ENCODE measurements at regions not wholly inside any gene's neighbourhood (a gene's known extent, or its start where the extent isn't known, plus 50 kb on each side); places are given as distances from the start of the nearest gene placed in this dataset.

GRCh38 chr3:66592927-66593625, 92.3 kb upstream of the LRIG1 start:
- DNase-seq (ENCODE audit: low spot score) = no peak

GRCh38 chr3:66593978-66594377, 93.2 kb upstream of the LRIG1 start:
- no peak for DNase-seq (ENCODE audit: low spot score)

GRCh38 chr3:66597308-66597863, 96.6 kb upstream of the LRIG1 start:
- no peak for DNase-seq (ENCODE audit: low spot score)

- no peak for DNase-seq (ENCODE audit: low spot score)
Observed at GRCh38 chr3:66598168-66598567, 97.3 kb upstream of the LRIG1 start.

GRCh38 chr3:66602237-66602636, 101.4 kb upstream of the LRIG1 start:
- no peak for DNase-seq (ENCODE audit: low spot score)

GRCh38 chr3:66602691-66603090, 101.9 kb upstream of the LRIG1 start:
- no peak for DNase-seq (ENCODE audit: low spot score)

- no peak for DNase-seq (ENCODE audit: low spot score)
Observed at GRCh38 chr3:66603151-66603611, 102.4 kb upstream of the LRIG1 start.

- no peak for DNase-seq (ENCODE audit: low spot score)
Observed at GRCh38 chr3:66604481-66604880, 103.7 kb upstream of the LRIG1 start.

GRCh38 chr3:66606126-66606525, 105.3 kb upstream of the LRIG1 start:
- DNase-seq (ENCODE audit: low spot score) = no peak

- no peak for DNase-seq (ENCODE audit: low spot score)
Observed at GRCh38 chr3:66606868-66607267, 106.0 kb upstream of the LRIG1 start.

GRCh38 chr3:66609660-66610561, 109.1 kb upstream of the LRIG1 start:
- DNase-seq (ENCODE audit: low spot score) = no peak

- no peak for DNase-seq (ENCODE audit: low spot score)
Observed at GRCh38 chr3:66610562-66610909, 109.7 kb upstream of the LRIG1 start.

GRCh38 chr3:66615643-66616301, 115.0 kb upstream of the LRIG1 start:
- DNase-seq (ENCODE audit: low spot score) = no peak

- DNase-seq (ENCODE audit: low spot score) = no peak
Observed at GRCh38 chr3:66617351-66617750, 116.5 kb upstream of the LRIG1 start.

- DNase-seq (ENCODE audit: low spot score) = no peak
Observed at GRCh38 chr3:66618066-66618465, 117.2 kb upstream of the LRIG1 start.

GRCh38 chr3:66620296-66620695, 119.5 kb upstream of the LRIG1 start:
- DNase-seq (ENCODE audit: low spot score) = no peak

- DNase-seq (ENCODE audit: low spot score) = no peak
Observed at GRCh38 chr3:66622756-66623457, 122.1 kb upstream of the LRIG1 start.

- no peak for DNase-seq (ENCODE audit: low spot score)
Observed at GRCh38 chr3:66625505-66626216, 124.8 kb upstream of the LRIG1 start.

GRCh38 chr3:66629150-66629981, 128.5 kb upstream of the LRIG1 start:
- DNase-seq (ENCODE audit: low spot score) = no peak

GRCh38 chr3:66629982-66630368, 129.2 kb upstream of the LRIG1 start:
- DNase-seq (ENCODE audit: low spot score) = no peak

Measured in CD4-positive, alpha-beta T cell treated with Interleukin-6 at 100 ng/mL for 8 hours (primary cell).